Anterior cingulate cortex (tissue), 58 donors: ENCODE measurements at regions not wholly inside any gene's neighbourhood (a gene's known extent, or its start where the extent isn't known, plus 50 kb on each side); places are given as distances from the start of the nearest gene placed in this dataset.

Source experiments
- DNase-seq, 58 donors: peaks; one replicate each; lab custom pipeline; 2025; lab: John Stamatoyannopoulos, UW

GRCh38 chr12:41983394-41983793 is 161.3 kb downstream of the GXYLT1 start:
- DNase-seq, result peak in 10 of 58 donors; percentile 3 to 29 (median 20)

GRCh38 chr12:41981758-41982157 is 162.9 kb downstream of the GXYLT1 start:
- no peak for DNase-seq

- no peak for DNase-seq
Observed at GRCh38 chr12:41981013-41981412, 163.7 kb downstream of the GXYLT1 start.

GRCh38 chr12:41980390-41980789 is 164.3 kb downstream of the GXYLT1 start:
- no peak for DNase-seq

- no peak for DNase-seq
Observed at GRCh38 chr12:41979574-41979973, 165.1 kb downstream of the GXYLT1 start.

- no peak for DNase-seq
Observed at GRCh38 chr12:41972598-41972997, 172.1 kb downstream of the GXYLT1 start.

GRCh38 chr12:41972196-41972595 is 172.5 kb downstream of the GXYLT1 start:
- no peak for DNase-seq

GRCh38 chr12:41970744-41971143 is 173.9 kb downstream of the GXYLT1 start:
- DNase-seq, result no peak

- no peak for DNase-seq
Observed at GRCh38 chr12:41968599-41968998, 176.1 kb downstream of the GXYLT1 start.

GRCh38 chr12:41967668-41968500 is 176.8 kb downstream of the GXYLT1 start:
- DNase-seq, result no peak

- no peak for DNase-seq
Observed at GRCh38 chr12:41966916-41967315, 177.8 kb downstream of the GXYLT1 start.

- DNase-seq, result no peak
Observed at GRCh38 chr12:41966001-41966400, 178.7 kb downstream of the GXYLT1 start.

- DNase-seq, result no peak
Observed at GRCh38 chr12:41963398-41963797, 181.3 kb downstream of the GXYLT1 start.

- peak in 55 of 58 donors; percentile 4 to 91 (median 67) for DNase-seq
Observed at GRCh38 chr12:41962171-41962572, 182.5 kb downstream of the GXYLT1 start.

- DNase-seq, result no peak
Observed at GRCh38 chr12:41959271-41959670, 185.4 kb downstream of the GXYLT1 start.

- DNase-seq, result peak in 1 of 58 donors; percentile 7
Observed at GRCh38 chr12:41956353-41956752, 188.3 kb downstream of the GXYLT1 start.

- no peak for DNase-seq
Observed at GRCh38 chr12:41950455-41950854, 194.2 kb downstream of the GXYLT1 start.

- DNase-seq, result no peak
Observed at GRCh38 chr12:41946106-41946505, 198.6 kb downstream of the GXYLT1 start.

GRCh38 chr12:41944216-41944615 is 200.5 kb downstream of the GXYLT1 start:
- no peak for DNase-seq

GRCh38 chr12:41943671-41944070 is 201.0 kb downstream of the GXYLT1 start:
- DNase-seq, result no peak

- DNase-seq, result peak in 4 of 58 donors; percentile 8 to 46 (median 24)
Observed at GRCh38 chr12:41942354-41942753, 202.3 kb downstream of the GXYLT1 start.

GRCh38 chr12:41941079-41941478 is 203.6 kb downstream of the GXYLT1 start:
- DNase-seq, result no peak
